ENCODE measurements at regions not wholly inside any gene's neighbourhood (a gene's known extent, or its start where the extent isn't known, plus 50 kb on each side); places are given as distances from the start of the nearest gene placed in this dataset.
A peak's percentile ranks its signal among the peaks of the same experiment; 100 is the strongest.

GRCh38 chr1:170856455-170856854, 78.9 kb upstream of the MROH9 start:
- Histone ChIP-seq H3K9ac (ENCODE audit: low read length in 3 of 3) (no peak overlapping the region), H3K9me3 (ENCODE audit: control insufficient read depth in 2 of 3, insufficient read depth in 1 of 3, low read length in 3 of 3) (no peaks in the 10 kb centered on the region), H3K4me3 (ENCODE audit: low read length in 3 of 3) (no peak overlapping the region), H3K36me3 (ENCODE audit: control insufficient read depth in 2 of 3, insufficient read depth in 3 of 3, low read length in 3 of 3) (no peaks in the 10 kb centered on the region), H3K27ac (ENCODE audit: low read depth in 2 of 2, low read length in 2 of 2) (no peak overlapping the region), H3K4me1 (ENCODE audit: control insufficient read depth in 2 of 3, insufficient read depth in 2 of 3, low read depth in 1 of 3, low read length in 3 of 3) (no peaks in the 10 kb centered on the region), H3K27me3 (ENCODE audit: control insufficient read depth, insufficient read depth, low read length) (no peaks in the 10 kb centered on the region)
- no peak for FAIRE-seq
- DNase-seq: no peak
- intact Hi-C loops (cut with DNase I): no loop called here
- no peak for TF ChIP-seq CTCF (IDR thresholded peaks at IDR 0.05; ENCODE audit: borderline replicate concordance, extremely low read depth, insufficient read depth)

- FAIRE-seq (no peak), DNase-seq (no peak)
- no peak overlapping the region for H3K9ac ChIP-seq (ENCODE audit: low read length in 3 of 3)
- no peaks in the 10 kb centered on the region for H3K4me1 ChIP-seq (ENCODE audit: control insufficient read depth in 2 of 3, insufficient read depth in 2 of 3, low read depth in 1 of 3, low read length in 3 of 3)
- no peaks in the 10 kb centered on the region for H3K27me3 ChIP-seq (ENCODE audit: control insufficient read depth, insufficient read depth, low read length)
- no peak for TF ChIP-seq CTCF (IDR thresholded peaks at IDR 0.05; ENCODE audit: borderline replicate concordance, extremely low read depth, insufficient read depth)
- H3K4me3 ChIP-seq (ENCODE audit: low read length in 3 of 3): no peak overlapping the region
- no peaks in the 10 kb centered on the region for H3K36me3 ChIP-seq (ENCODE audit: control insufficient read depth in 2 of 3, insufficient read depth in 3 of 3, low read length in 3 of 3)
- no peaks in the 10 kb centered on the region for H3K9me3 ChIP-seq (ENCODE audit: control insufficient read depth in 2 of 3, insufficient read depth in 1 of 3, low read length in 3 of 3)
- intact Hi-C loops (cut with DNase I): no loop called here
- H3K27ac ChIP-seq (ENCODE audit: low read depth in 2 of 2, low read length in 2 of 2): no peak overlapping the region
Measured at GRCh38 chr1:170857955-170858354, 77.4 kb upstream of the MROH9 start.

GRCh38 chr1:170863621-170864020, 71.7 kb upstream of the MROH9 start:
- Histone ChIP-seq H3K36me3 (ENCODE audit: control insufficient read depth in 2 of 3, insufficient read depth in 3 of 3, low read length in 3 of 3) (no peaks in the 10 kb centered on the region), H3K27ac (ENCODE audit: low read depth in 2 of 2, low read length in 2 of 2) (no peak overlapping the region), H3K4me3 (ENCODE audit: low read length in 3 of 3) (no peak overlapping the region), H3K9me3 (ENCODE audit: control insufficient read depth in 2 of 3, insufficient read depth in 1 of 3, low read length in 3 of 3) (no peaks in the 10 kb centered on the region), H3K4me1 (ENCODE audit: control insufficient read depth in 2 of 3, insufficient read depth in 2 of 3, low read depth in 1 of 3, low read length in 3 of 3) (no peaks in the 10 kb centered on the region), H3K9ac (ENCODE audit: low read length in 3 of 3) (no peak overlapping the region), H3K27me3 (ENCODE audit: control insufficient read depth, insufficient read depth, low read length) (no peaks in the 10 kb centered on the region)
- intact Hi-C loops (cut with DNase I): no loop called here
- TF ChIP-seq CTCF (IDR thresholded peaks at IDR 0.05; ENCODE audit: borderline replicate concordance, extremely low read depth, insufficient read depth): no peak
- DNase-seq: no peak
- FAIRE-seq: no peak

- DNase-seq (peak in 2 of 5 donors; percentile 7 to 46), FAIRE-seq (no peak)
- Histone ChIP-seq H3K9me3 (ENCODE audit: control insufficient read depth in 2 of 3, insufficient read depth in 1 of 3, low read length in 3 of 3) (no peaks in the 10 kb centered on the region), H3K4me1 (ENCODE audit: control insufficient read depth in 2 of 3, insufficient read depth in 2 of 3, low read depth in 1 of 3, low read length in 3 of 3) (no peaks in the 10 kb centered on the region), H3K27ac (ENCODE audit: low read depth in 2 of 2, low read length in 2 of 2) (no peak overlapping the region), H3K27me3 (ENCODE audit: control insufficient read depth, insufficient read depth, low read length) (no peaks in the 10 kb centered on the region), H3K36me3 (ENCODE audit: control insufficient read depth in 2 of 3, insufficient read depth in 3 of 3, low read length in 3 of 3) (no peaks in the 10 kb centered on the region), H3K4me3 (ENCODE audit: low read length in 3 of 3) (no peak overlapping the region), H3K9ac (ENCODE audit: low read length in 3 of 3) (no peak overlapping the region)
- TF ChIP-seq CTCF (IDR thresholded peaks at IDR 0.05; ENCODE audit: borderline replicate concordance, extremely low read depth, insufficient read depth): no peak
- intact Hi-C loops (cut with DNase I): no loop called here
Measured at GRCh38 chr1:170864238-170864637, 71.1 kb upstream of the MROH9 start.

Measured in kidney (tissue), 13 donors.